ENCODE measurements at regions not wholly inside any gene's neighbourhood (a gene's known extent, or its start where the extent isn't known, plus 50 kb on each side); places are given as distances from the start of the nearest gene placed in this dataset.
"Not testable (repeated sequence)": the region's sequence is repeated elsewhere in the genome, so short reads cannot be mapped to it uniquely, and the experiment has no call there.

DNA sequence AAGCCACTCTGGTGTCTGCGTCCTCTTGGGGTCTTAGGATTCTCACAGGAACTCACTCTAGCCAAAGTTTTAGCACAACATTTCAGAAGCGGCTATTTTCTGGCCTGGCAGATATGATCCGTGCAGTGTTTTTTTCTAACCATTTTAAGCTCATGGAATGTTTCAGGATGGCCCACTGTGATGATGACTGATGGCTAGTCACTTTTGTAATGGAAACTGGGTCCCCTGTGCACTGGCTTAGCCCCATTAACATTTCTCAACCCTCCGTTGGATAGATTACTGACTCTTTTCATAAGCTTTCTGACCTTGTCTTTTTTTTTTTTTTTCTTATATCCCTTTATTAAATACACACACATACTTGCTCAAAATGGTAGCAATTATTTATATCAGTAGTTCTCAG lies 364.9 kb upstream of the FOXG1 start:
- TF ChIP-seq, protein P1, sequence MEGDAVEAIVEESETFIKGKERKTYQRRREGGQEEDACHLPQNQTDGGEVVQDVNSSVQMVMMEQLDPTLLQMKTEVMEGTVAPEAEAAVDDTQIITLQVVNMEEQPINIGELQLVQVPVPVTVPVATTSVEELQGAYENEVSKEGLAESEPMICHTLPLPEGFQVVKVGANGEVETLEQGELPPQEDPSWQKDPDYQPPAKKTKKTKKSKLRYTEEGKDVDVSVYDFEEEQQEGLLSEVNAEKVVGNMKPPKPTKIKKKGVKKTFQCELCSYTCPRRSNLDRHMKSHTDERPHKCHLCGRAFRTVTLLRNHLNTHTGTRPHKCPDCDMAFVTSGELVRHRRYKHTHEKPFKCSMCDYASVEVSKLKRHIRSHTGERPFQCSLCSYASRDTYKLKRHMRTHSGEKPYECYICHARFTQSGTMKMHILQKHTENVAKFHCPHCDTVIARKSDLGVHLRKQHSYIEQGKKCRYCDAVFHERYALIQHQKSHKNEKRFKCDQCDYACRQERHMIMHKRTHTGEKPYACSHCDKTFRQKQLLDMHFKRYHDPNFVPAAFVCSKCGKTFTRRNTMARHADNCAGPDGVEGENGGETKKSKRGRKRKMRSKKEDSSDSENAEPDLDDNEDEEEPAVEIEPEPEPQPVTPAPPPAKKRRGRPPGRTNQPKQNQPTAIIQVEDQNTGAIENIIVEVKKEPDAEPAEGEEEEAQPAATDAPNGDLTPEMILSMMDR (IDR thresholded peaks at IDR 0.05): not testable (repeated sequence)
- TF ChIP-seq POLR2AphosphoS5 (IDR thresholded peaks at IDR 0.05); EP300 (IDR thresholded peaks at IDR 0.05; ENCODE audit: low read depth); POLR2A (IDR thresholded peaks at IDR 0.05): not testable (repeated sequence)
